Chondrocyte (in vitro differentiated cells): ENCODE measurements at regions not wholly inside any gene's neighbourhood (a gene's known extent, or its start where the extent isn't known, plus 50 kb on each side); places are given as distances from the start of the nearest gene placed in this dataset.

ENCODE experiments used
- DNase-seq: peaks from one replicate; pipeline ENCODE4 v3.0.0; 2021; ENCODE audit warnings: mixed read lengths, low spot score
- H3K27ac Mint-ChIP-seq: one replicate; pipeline ENCODE4 v1.8.0; 2021; ENCODE audit warnings: mild to moderate bottlenecking, moderate library complexity, mixed read lengths; ENCODE audit not compliant: unreplicated experiment
- H3K27me3 Mint-ChIP-seq: 2 replicates; pipeline ENCODE4 v1.8.0; 2021; ENCODE audit warnings: low read depth, mixed read lengths
- H3K36me3 Mint-ChIP-seq: 2 replicates; pipeline ENCODE4 v1.8.0; 2021; ENCODE audit warnings: low read depth, mixed read lengths
- H3K4me1 Mint-ChIP-seq: 2 replicates; pipeline ENCODE4 v1.8.0; 2021; ENCODE audit warnings: low read depth, mild to moderate bottlenecking, mixed read lengths
- H3K4me3 Mint-ChIP-seq: one replicate; pipeline ENCODE4 v1.8.0; 2021; ENCODE audit warnings: mild to moderate bottlenecking, moderate library complexity, mixed read lengths; ENCODE audit not compliant: unreplicated experiment
- H3K9me3 Mint-ChIP-seq: 2 replicates; pipeline ENCODE4 v1.8.0; 2021; ENCODE audit warnings: low read depth, mixed read lengths
- CTCF ChIP-seq: fragments of 200-600 bp; sonication (generic); IDR thresholded peaks from 2 replicates; pipeline ENCODE4 v1.5.0; 2021; ENCODE audit warnings: antibody characterized with exemption, mild to moderate bottlenecking, moderate library complexity

GRCh38 chr10:108462005-108462404, 1297.5 kb upstream of the SORCS1 start:
- H3K27ac Mint-ChIP-seq = no peak overlapping the region
- no peak for TF ChIP-seq CTCF
- H3K4me3 Mint-ChIP-seq = no peak overlapping the region
- H3K4me1 Mint-ChIP-seq = peaks cover 3% of the 10 kb centered on the region
- H3K36me3 Mint-ChIP-seq = no peaks in the 10 kb centered on the region
- peaks cover 15% of the 10 kb centered on the region for H3K27me3 Mint-ChIP-seq
- no peak for DNase-seq
- no peaks in the 10 kb centered on the region for H3K9me3 Mint-ChIP-seq

GRCh38 chr10:108454793-108455192, 1290.3 kb upstream of the SORCS1 start:
- DNase-seq = no peak
- H3K4me1 Mint-ChIP-seq = no peaks in the 10 kb centered on the region
- no peak overlapping the region for H3K27ac Mint-ChIP-seq
- no peaks in the 10 kb centered on the region for H3K36me3 Mint-ChIP-seq
- H3K9me3 Mint-ChIP-seq = peaks cover 9% of the 10 kb centered on the region
- no peak overlapping the region for H3K4me3 Mint-ChIP-seq
- no peak for TF ChIP-seq CTCF
- no peaks in the 10 kb centered on the region for H3K27me3 Mint-ChIP-seq

GRCh38 chr10:108454224-108454623, 1289.7 kb upstream of the SORCS1 start:
- no peak overlapping the region for H3K27ac Mint-ChIP-seq
- peaks cover 9% of the 10 kb centered on the region for H3K9me3 Mint-ChIP-seq
- no peaks in the 10 kb centered on the region for H3K27me3 Mint-ChIP-seq
- H3K36me3 Mint-ChIP-seq = no peaks in the 10 kb centered on the region
- no peak for DNase-seq
- H3K4me3 Mint-ChIP-seq = no peak overlapping the region
- TF ChIP-seq CTCF = no peak
- H3K4me1 Mint-ChIP-seq = no peaks in the 10 kb centered on the region

GRCh38 chr10:108453166-108453565, 1288.7 kb upstream of the SORCS1 start:
- no peaks in the 10 kb centered on the region for H3K27me3 Mint-ChIP-seq
- H3K4me1 Mint-ChIP-seq = no peaks in the 10 kb centered on the region
- H3K27ac Mint-ChIP-seq = no peak overlapping the region
- DNase-seq = no peak
- no peaks in the 10 kb centered on the region for H3K36me3 Mint-ChIP-seq
- H3K4me3 Mint-ChIP-seq = no peak overlapping the region
- no peak for TF ChIP-seq CTCF
- peaks cover 9% of the 10 kb centered on the region for H3K9me3 Mint-ChIP-seq

- Mint-ChIP-seq H3K4me1 (no peaks in the 10 kb centered on the region), H3K27me3 (no peaks in the 10 kb centered on the region), H3K4me3 (no peak overlapping the region), H3K27ac (no peak overlapping the region), H3K36me3 (no peaks in the 10 kb centered on the region), H3K9me3 (peaks cover 9% of the 10 kb centered on the region)
- no peak for DNase-seq
- no peak for TF ChIP-seq CTCF
Observed at GRCh38 chr10:108452533-108452932, 1288.0 kb upstream of the SORCS1 start.
